GM12874 (cell line): ENCODE measurements at regions not wholly inside any gene's neighbourhood (a gene's known extent, or its start where the extent isn't known, plus 50 kb on each side); places are given as distances from the start of the nearest gene placed in this dataset.

Experiments used
- TF ChIP-seq, protein P1 (sequence below): IDR thresholded peaks from 2 replicates; pipeline ENCODE4 v1.5.1; 2011; ENCODE audit warnings: low read depth, mild to moderate bottlenecking, control low read depth, low read length, moderate library complexity; ENCODE audit not compliant: insufficient read depth

DNA sequence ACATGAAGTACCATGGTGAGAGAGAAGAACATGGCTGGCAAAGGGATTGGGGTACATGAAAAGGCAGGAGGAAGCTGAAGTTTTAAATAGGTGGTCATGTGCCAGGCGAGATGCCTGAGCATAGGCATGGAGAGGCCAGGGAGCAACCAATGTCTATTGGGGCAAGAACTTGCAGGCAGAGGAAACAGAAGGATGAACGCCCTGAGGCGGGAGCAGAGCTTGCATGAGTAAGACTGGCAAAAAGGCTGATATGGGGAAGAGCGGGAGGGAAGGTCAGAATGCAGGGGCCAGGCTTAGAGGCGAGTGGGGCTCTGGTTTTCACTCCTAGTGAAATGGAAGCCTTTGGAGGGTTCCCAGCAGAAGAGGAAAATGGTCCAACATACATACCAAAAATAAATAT is 52.5 kb upstream of the VSTM5 start:
- TF ChIP-seq, protein P1, sequence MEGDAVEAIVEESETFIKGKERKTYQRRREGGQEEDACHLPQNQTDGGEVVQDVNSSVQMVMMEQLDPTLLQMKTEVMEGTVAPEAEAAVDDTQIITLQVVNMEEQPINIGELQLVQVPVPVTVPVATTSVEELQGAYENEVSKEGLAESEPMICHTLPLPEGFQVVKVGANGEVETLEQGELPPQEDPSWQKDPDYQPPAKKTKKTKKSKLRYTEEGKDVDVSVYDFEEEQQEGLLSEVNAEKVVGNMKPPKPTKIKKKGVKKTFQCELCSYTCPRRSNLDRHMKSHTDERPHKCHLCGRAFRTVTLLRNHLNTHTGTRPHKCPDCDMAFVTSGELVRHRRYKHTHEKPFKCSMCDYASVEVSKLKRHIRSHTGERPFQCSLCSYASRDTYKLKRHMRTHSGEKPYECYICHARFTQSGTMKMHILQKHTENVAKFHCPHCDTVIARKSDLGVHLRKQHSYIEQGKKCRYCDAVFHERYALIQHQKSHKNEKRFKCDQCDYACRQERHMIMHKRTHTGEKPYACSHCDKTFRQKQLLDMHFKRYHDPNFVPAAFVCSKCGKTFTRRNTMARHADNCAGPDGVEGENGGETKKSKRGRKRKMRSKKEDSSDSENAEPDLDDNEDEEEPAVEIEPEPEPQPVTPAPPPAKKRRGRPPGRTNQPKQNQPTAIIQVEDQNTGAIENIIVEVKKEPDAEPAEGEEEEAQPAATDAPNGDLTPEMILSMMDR, result no peak

DNA sequence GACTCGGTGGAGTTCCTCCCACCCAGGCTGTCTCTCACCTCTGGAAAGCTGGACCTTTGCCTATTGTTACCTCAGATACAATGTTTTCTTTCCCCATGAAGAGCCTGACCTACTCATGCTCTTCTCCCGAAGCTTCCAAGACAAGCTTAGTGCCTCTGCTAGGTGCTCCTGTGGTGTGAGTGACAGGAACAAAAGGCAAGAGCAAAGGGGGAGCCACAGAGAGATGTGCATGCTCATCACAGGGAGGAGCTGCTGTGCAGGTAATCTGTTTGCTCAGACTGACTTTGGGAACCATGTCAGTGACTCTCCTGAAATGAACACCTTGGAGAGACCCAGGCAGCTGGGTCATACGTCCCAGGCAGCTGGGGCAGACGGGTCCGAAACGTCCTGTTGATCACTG is 53.6 kb upstream of the VSTM5 start:
- TF ChIP-seq, protein P1, result no peak

DNA sequence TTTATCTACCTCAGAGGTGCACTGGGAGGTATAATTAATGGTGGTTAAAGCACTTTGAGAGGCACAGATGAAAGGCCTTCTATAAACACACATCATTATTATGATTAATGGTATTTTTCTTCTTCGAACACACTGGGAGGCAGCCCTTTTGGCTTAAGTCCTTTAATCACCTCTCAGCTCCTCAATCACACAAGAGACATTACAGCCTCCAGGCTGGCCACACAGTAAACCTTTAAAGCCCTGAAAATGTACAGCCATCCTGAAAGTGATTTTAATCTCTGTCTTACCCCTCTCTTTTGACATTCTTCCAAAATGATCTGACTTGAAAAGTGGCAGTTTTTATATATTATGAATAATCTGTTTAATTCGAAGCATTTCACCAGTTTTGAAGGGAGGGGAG is 54.3 kb upstream of the VSTM5 start:
- TF ChIP-seq, protein P1, result no peak

DNA sequence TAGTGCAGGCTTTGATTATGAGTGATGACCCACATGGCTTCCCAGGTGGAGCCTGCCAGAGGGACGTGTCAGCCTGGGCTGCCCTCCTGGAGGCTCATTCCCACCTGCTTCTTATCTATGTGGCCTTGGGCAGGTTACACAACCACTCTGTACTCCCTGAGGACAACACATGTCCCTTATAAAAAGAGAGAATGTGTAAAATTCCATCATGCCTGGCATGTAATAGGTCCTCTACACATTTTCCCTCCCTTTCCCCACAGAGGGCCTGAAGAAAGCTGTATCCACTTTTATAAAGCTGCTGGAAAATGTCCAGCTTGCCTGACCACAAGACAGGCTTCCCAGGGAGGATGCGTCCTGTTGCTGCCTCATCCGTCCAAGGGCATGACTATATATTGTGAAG is 55.0 kb upstream of the VSTM5 start:
- TF ChIP-seq, protein P1, result no peak

DNA sequence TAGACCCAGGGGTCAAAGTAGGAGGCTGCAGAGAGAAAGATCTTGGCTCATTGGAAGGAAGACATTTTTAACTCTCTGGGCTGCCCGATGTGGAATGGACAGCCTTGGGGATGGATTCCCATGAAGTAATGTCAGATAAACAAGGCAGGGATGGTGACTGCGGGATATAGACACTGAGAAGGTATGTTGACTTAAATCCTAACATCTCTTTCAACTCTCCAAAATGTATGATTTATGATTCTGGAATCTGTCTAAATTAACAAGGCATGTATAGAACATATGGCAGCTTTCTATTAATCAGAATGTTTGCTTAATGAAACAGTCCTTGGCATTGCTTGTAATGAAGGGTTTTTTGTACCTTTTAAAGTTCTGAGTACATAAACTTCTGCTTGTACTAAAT is 56.1 kb upstream of the VSTM5 start:
- TF ChIP-seq, protein P1, result no peak

DNA sequence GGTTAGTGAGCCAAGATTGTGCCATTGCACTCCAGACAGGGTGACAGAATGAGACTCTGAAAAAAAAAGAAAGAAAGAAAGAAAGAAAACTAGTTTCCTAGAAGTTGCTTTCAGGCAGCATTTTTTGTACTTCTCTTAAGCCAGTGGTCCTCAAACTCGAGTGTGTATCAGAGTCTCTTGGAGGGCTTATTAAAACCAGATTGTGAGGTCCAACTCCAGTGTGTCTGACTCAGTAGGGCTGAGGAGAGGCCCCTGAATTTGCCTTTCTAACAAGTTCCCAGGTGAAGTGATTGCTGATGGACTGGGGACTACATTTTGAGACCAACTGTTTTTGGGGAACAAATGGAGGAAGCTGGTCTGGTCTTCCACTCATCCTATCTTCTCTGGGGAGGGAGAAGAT is 57.5 kb upstream of the VSTM5 start:
- TF ChIP-seq, protein P1, result no peak

DNA sequence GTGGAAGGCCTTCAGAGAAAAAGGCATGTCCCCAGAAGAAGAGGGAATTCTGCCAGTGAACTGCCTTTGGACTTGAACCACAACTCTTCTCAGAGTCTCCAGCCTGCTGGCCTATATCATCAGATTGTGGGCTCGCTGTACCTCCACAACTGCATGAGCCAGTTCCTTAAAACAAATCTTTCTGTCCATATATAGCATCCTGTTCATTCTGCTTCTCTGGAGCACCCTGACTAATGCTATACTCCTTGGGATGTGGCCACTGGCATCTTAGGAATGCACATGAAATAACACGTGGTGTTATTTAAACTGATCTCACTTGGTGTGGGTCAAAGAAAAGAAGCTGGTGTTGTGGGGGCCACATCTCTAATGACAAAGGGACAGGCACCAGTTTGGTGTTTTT is 58.3 kb upstream of the VSTM5 start:
- TF ChIP-seq, protein P1, result no peak

DNA sequence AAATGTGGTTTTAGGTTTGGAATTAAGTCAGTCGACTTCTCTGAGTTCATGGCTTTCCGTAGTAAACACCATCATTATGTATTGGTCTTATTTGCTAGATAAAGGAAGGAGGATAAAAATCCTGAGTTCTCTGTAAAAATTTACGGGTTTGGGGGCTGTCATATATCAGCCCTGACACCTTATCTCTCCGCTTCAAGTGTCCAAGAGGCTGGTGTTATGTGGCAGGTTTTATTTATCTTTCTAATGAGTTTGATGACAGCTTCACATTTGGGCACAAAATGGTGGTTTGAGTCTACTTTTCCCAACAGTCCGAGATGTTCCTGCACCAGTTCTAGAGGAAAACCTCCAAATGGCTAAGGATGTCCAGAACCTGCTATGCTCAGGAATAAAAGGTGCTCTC is 67.3 kb upstream of the VSTM5 start:
- TF ChIP-seq, protein P1, result no peak
